ENCODE measurements at regions not wholly inside any gene's neighbourhood (a gene's known extent, or its start where the extent isn't known, plus 50 kb on each side); places are given as distances from the start of the nearest gene placed in this dataset.

GRCh38 chr2:6398421-6398820 is 467.3 kb downstream of the CMPK2 start (continued):
- no peak for TF ChIP-seq TAF1 (IDR thresholded peaks at IDR 0.05; ENCODE audit: borderline replicate concordance, low read depth, low read length)
- no peak for TF ChIP-seq RAD21 (IDR thresholded peaks at IDR 0.05; ENCODE audit: low read length)
- no peak for TF ChIP-seq RXRA (IDR thresholded peaks at IDR 0.05; ENCODE audit: borderline replicate concordance, low read depth)
- TF ChIP-seq EP300 (IDR thresholded peaks at IDR 0.05; ENCODE audit: borderline replicate concordance in 1 of 2, low read depth in 1 of 2, low read length in 1 of 2) = no peak
- no peak for TF ChIP-seq FOXM1 (IDR thresholded peaks at IDR 0.05; ENCODE audit: low read depth)
- TF ChIP-seq NRF1 (IDR thresholded peaks at IDR 0.05; ENCODE audit: low read depth, low read length) = no peak
- no peak for TF ChIP-seq MAX (IDR thresholded peaks at IDR 0.05; ENCODE audit: low read depth)

- H3K4me2 ChIP-seq = no peak overlapping the region
- no peaks in the 10 kb centered on the region for H3K27me3 ChIP-seq (ENCODE audit: insufficient read depth)
- no peak overlapping the region for H3K4me3 ChIP-seq (ENCODE audit: low read depth in 2 of 2, low read length in 1 of 2)
- no peaks in the 10 kb centered on the region for H3F3A ChIP-seq (replicated peaks; ENCODE audit: insufficient read depth)
- H2AFZ ChIP-seq (ENCODE audit: low read depth) = no peak overlapping the region
- H4K20me1 ChIP-seq (ENCODE audit: insufficient read depth) = no peaks in the 10 kb centered on the region
- no peaks in the 10 kb centered on the region; the same call in 1 of the 2 replicates for H3K9me3 ChIP-seq
- no peaks in the 10 kb centered on the region for H3K79me2 ChIP-seq (ENCODE audit: insufficient read depth)
- no peak overlapping the region for H3K27ac ChIP-seq (ENCODE audit: low read depth in 2 of 2, low read length in 1 of 2)
- no peaks in the 10 kb centered on the region for H3K9me2 ChIP-seq
- 24% methylated on average over 3 of the region's 3 CpGs for WGBS (ENCODE audit: low lambda C conversion rate)
- H3K9ac ChIP-seq = no peak overlapping the region
- H3K36me3 ChIP-seq (replicated peaks in 1 of 2; ENCODE audit: control insufficient read depth in 1 of 2, insufficient read depth in 2 of 2, low read length in 1 of 2) = no peaks in the 10 kb centered on the region
- DNase-seq = no peak
- no peaks in the 10 kb centered on the region for H3K4me1 ChIP-seq (ENCODE audit: control insufficient read depth in 1 of 2, insufficient read depth in 2 of 2, low read depth in 1 of 2, low read length in 1 of 2)
- POLR2A ChIA-PET = no interaction called here
- CTCF ChIA-PET = no interaction called here
- TF ChIP-seq MAX (IDR thresholded peaks at IDR 0.05; ENCODE audit: low read depth) (no peak), GABPA (IDR thresholded peaks at IDR 0.05; ENCODE audit: low read depth) (no peak), RAD21 (IDR thresholded peaks at IDR 0.05; ENCODE audit: low read length) (no peak), POLR2AphosphoS5 (IDR thresholded peaks at IDR 0.05; ENCODE audit: low read depth, low read length) (no peak), YY1 (IDR thresholded peaks at IDR 0.05; ENCODE audit: low read depth) (no peak)
These were observed 464.4 kb downstream of the CMPK2 start for GRCh38 chr2:6401301-6401700.

GRCh38 chr2:6408057-6408456 is 457.6 kb downstream of the CMPK2 start:
- H3K9me2 ChIP-seq = no peaks in the 10 kb centered on the region
- no peaks in the 10 kb centered on the region for H3F3A ChIP-seq (replicated peaks; ENCODE audit: insufficient read depth)
- H3K4me2 ChIP-seq = no peak overlapping the region
- H3K4me3 ChIP-seq (ENCODE audit: low read depth in 2 of 2, low read length in 1 of 2) = no peak overlapping the region
- no peaks in the 10 kb centered on the region for H4K20me1 ChIP-seq (ENCODE audit: insufficient read depth)
- no peaks in the 10 kb centered on the region for H3K27me3 ChIP-seq (ENCODE audit: insufficient read depth)
- TF ChIP-seq JUND (IDR thresholded peaks at IDR 0.05) = no peak
- TF ChIP-seq USF2 (IDR thresholded peaks at IDR 0.05; ENCODE audit: borderline replicate concordance, low read depth, low read length) = no peak
- no peak for TF ChIP-seq TAF1 (IDR thresholded peaks at IDR 0.05; ENCODE audit: borderline replicate concordance, low read depth, low read length)
- TF ChIP-seq IRF3 (IDR thresholded peaks at IDR 0.05; ENCODE audit: low read depth, low read length) = no peak
- no peak for TF ChIP-seq RAD21 (IDR thresholded peaks at IDR 0.05; ENCODE audit: low read length)
- no peak for TF ChIP-seq NFIC (IDR thresholded peaks at IDR 0.05; ENCODE audit: borderline replicate concordance)
- no peak for TF ChIP-seq EP300 (IDR thresholded peaks at IDR 0.05; ENCODE audit: borderline replicate concordance in 1 of 2, low read depth in 1 of 2, low read length in 1 of 2)
- no peak for TF ChIP-seq CTCF (IDR thresholded peaks at IDR 0.05)
- no peak for TF ChIP-seq RXRA (IDR thresholded peaks at IDR 0.05; ENCODE audit: borderline replicate concordance, low read depth)
- TF ChIP-seq ELF1 (IDR thresholded peaks at IDR 0.05) = no peak
- no peak for TF ChIP-seq EZH2phosphoT487 (IDR thresholded peaks at IDR 0.05; ENCODE audit: borderline replicate concordance, low read depth)
- TF ChIP-seq RFX5 (IDR thresholded peaks at IDR 0.05; ENCODE audit: low read length) = no peak
- TF ChIP-seq POLR2AphosphoS5 (IDR thresholded peaks at IDR 0.05; ENCODE audit: low read depth, low read length) = no peak
- ChIA-PET POLR2A (no interaction called here), CTCF (no interaction called here)
- H3K36me3 ChIP-seq (replicated peaks in 1 of 2; ENCODE audit: control insufficient read depth in 1 of 2, insufficient read depth in 2 of 2, low read length in 1 of 2) = no peaks in the 10 kb centered on the region
- H2AFZ ChIP-seq (ENCODE audit: low read depth) = no peak overlapping the region
- no peaks in the 10 kb centered on the region for H3K9me3 ChIP-seq
- no peak overlapping the region for H3K9ac ChIP-seq
- H3K79me2 ChIP-seq (ENCODE audit: insufficient read depth) = no peaks in the 10 kb centered on the region
- no peak overlapping the region for H3K27ac ChIP-seq (ENCODE audit: low read depth in 2 of 2, low read length in 1 of 2)
- DNase-seq = no peak
- no peaks in the 10 kb centered on the region for H3K4me1 ChIP-seq (ENCODE audit: control insufficient read depth in 1 of 2, insufficient read depth in 2 of 2, low read depth in 1 of 2, low read length in 1 of 2)
- 41% methylated on average over 2 of the region's 2 CpGs for WGBS (ENCODE audit: low lambda C conversion rate)

All from SK-N-SH (cell line).